Panc1 (cell line): ENCODE measurements at regions not wholly inside any gene's neighbourhood (a gene's known extent, or its start where the extent isn't known, plus 50 kb on each side); places are given as distances from the start of the nearest gene placed in this dataset.

ENCODE experiments used
- ATAC-seq: fragments of 200-7000 bp; cut with Tn5 transposase; 2 replicates; pipeline ENCODE4 v1.9.1; 2020; ENCODE audit warnings: mild to moderate bottlenecking, moderate library complexity
- BruUV-seq: library from RNA; stranded (reverse); fragments of 400-500 nt; replicated peaks from 2 replicates; lab custom pipeline; 2021; lab: Mats Ljungman, UMichigan
- CTCF ChIA-PET: fragments of 300-600 bp; sonication (Branson Sonifier 250); formaldehyde crosslinking; loops from one replicate; lab custom pipeline; 2022; ENCODE audit warnings: antibody characterized with exemption; lab: Charles Lee
- POLR2A ChIA-PET: fragments of 300-600 bp; sonication (Branson Sonifier 250); formaldehyde crosslinking; loops from one replicate; lab custom pipeline; 2022; ENCODE audit warnings: antibody characterized with exemption; lab: Charles Lee
- DNase-seq: peaks from one replicate; pipeline ENCODE4 v3.0.0-alpha.2; 2010; ENCODE audit warnings: low read depth, low spot score
- H3K27ac ChIP-seq: 2 replicates; pipeline ENCODE4 v1.5.1; 2011; ENCODE audit warnings: mild to moderate bottlenecking, low read length, inconsistent platforms
- H3K27me3 ChIP-seq: fragments of 200-500 bp; sonication (Bioruptor generic); 2 replicates; pipeline ENCODE4 v1.6.0; 2014; ENCODE audit warnings: low read length, inconsistent platforms; ENCODE audit not compliant: control insufficient read depth, insufficient read depth
- H3K36me3 ChIP-seq: fragments of 200-500 bp; sonication (Bioruptor generic); 2 replicates; pipeline ENCODE4 v1.5.1; 2014; ENCODE audit warnings: inconsistent platforms, mild to moderate bottlenecking, low read length, moderate library complexity; ENCODE audit not compliant: control insufficient read depth, insufficient read depth
- H3K4me1 ChIP-seq: 2 replicates; pipeline ENCODE4 v1.5.1; 2011; ENCODE audit warnings: inconsistent platforms, mild to moderate bottlenecking, low read length, moderate library complexity; ENCODE audit not compliant: control insufficient read depth, insufficient read depth
- H3K4me3 ChIP-seq, 2 experiments: 2 replicates each; pipeline ENCODE4 v1.5.1; 2011 to 2012; ENCODE audit warnings: low read depth in 2 of 2, low read length in 2 of 2, mild to moderate bottlenecking in 2 of 2, inconsistent platforms in 1 of 2, moderate library complexity in 1 of 2
- H3K9me3 ChIP-seq: fragments of 200-500 bp; sonication (Bioruptor generic); 2 replicates; pipeline ENCODE4 v1.5.1; 2014; ENCODE audit warnings: low read depth, mild to moderate bottlenecking, inconsistent platforms, low read length, moderate library complexity; ENCODE audit not compliant: control insufficient read depth, insufficient read depth
- CTCF ChIP-seq: fragments of 450-650 bp; IDR thresholded peaks from 2 replicates; pipeline ENCODE4 v1.5.1; 2017; ENCODE audit warnings: mild to moderate bottlenecking
- POLR2AphosphoS5 ChIP-seq: IDR thresholded peaks from 2 replicates; pipeline ENCODE4 v1.6.1; 2012; ENCODE audit warnings: mild to moderate bottlenecking, low read depth, low read length, moderate library complexity
- SIN3A ChIP-seq: IDR thresholded peaks from 2 replicates; pipeline ENCODE4 v1.6.1; 2012; ENCODE audit warnings: low read depth, mild to moderate bottlenecking, low read length, moderate library complexity, borderline replicate concordance; ENCODE audit not compliant: insufficient read depth
- TCF7L2 ChIP-seq: IDR thresholded peaks from 2 replicates; pipeline ENCODE4 v1.6.1; 2011; ENCODE audit warnings: mild to moderate bottlenecking, low read depth, low read length, inconsistent platforms
- in situ Hi-C: cut with HindIII; loops from 2 replicates; pipeline ENCODE4 v1.10.0; 2016; ENCODE audit warnings: low sequenced_read_pairs, low pct_unique_long_range_greater_than_20kb
- intact Hi-C: fragments of 100-400 bp; cut with micrococcal nuclease; formaldehyde crosslinking; loops from one replicate; pipeline ENCODE4 v1.10.0; 2022; ENCODE audit not compliant: unreplicated experiment
- TF ChIP-seq, protein P1 (sequence below), 2 experiments: IDR thresholded peaks; 2 replicates each; pipeline ENCODE4 v1.6.1; 2011 to 2012; ENCODE audit warnings: low read depth in 2 of 2, control low read depth in 1 of 2, low read length in 1 of 2, mild to moderate bottlenecking in 1 of 2, moderate library complexity in 1 of 2; ENCODE audit not compliant: insufficient read depth in 1 of 2

DNA sequence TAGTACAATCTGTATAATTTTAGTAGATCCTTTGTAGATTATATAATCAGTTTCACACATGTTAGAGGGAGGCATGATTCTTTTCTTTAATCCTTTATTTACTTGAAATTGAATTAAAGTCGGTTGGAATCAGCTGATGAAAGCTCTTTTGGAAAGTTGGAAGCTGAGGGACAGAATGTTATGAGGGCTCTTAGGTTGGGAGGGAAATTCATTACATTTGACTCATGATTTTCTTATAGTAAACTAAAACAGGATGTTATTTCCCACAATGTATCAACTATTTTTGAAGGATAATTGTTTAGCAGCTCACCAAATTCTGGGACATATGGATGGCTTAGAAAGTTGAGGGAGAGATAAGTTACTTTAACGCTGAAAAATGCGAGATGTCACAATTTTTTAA lies 52.7 kb upstream of the TMEFF2 start:
- in situ Hi-C loops, result no loop called here
- CTCF ChIA-PET, result no interaction called here
- intact Hi-C loops, result no loop called here
- no peaks in the 10 kb centered on the region for H3K4me1 ChIP-seq
- H3K36me3 ChIP-seq, result no peaks in the 10 kb centered on the region
- H3K9me3 ChIP-seq, result no peaks in the 10 kb centered on the region
- POLR2A ChIA-PET, result interaction anchor here (0.7 kb wide), 1 partner anchor 937 kb away, joined by 3 read pairs; no protein-coding TSS in a partner anchor
- H3K4me3 ChIP-seq, result no peak overlapping the region
- no peaks in the 10 kb centered on the region for H3K27me3 ChIP-seq
- ATAC-seq, result no peak
- TF ChIP-seq TCF7L2, result no peak
- no peak for TF ChIP-seq SIN3A
- no peak for TF ChIP-seq CTCF
- TF ChIP-seq POLR2AphosphoS5, result no peak
- TF ChIP-seq, protein P1, sequence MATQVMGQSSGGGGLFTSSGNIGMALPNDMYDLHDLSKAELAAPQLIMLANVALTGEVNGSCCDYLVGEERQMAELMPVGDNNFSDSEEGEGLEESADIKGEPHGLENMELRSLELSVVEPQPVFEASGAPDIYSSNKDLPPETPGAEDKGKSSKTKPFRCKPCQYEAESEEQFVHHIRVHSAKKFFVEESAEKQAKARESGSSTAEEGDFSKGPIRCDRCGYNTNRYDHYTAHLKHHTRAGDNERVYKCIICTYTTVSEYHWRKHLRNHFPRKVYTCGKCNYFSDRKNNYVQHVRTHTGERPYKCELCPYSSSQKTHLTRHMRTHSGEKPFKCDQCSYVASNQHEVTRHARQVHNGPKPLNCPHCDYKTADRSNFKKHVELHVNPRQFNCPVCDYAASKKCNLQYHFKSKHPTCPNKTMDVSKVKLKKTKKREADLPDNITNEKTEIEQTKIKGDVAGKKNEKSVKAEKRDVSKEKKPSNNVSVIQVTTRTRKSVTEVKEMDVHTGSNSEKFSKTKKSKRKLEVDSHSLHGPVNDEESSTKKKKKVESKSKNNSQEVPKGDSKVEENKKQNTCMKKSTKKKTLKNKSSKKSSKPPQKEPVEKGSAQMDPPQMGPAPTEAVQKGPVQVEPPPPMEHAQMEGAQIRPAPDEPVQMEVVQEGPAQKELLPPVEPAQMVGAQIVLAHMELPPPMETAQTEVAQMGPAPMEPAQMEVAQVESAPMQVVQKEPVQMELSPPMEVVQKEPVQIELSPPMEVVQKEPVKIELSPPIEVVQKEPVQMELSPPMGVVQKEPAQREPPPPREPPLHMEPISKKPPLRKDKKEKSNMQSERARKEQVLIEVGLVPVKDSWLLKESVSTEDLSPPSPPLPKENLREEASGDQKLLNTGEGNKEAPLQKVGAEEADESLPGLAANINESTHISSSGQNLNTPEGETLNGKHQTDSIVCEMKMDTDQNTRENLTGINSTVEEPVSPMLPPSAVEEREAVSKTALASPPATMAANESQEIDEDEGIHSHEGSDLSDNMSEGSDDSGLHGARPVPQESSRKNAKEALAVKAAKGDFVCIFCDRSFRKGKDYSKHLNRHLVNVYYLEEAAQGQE (IDR thresholded peaks at IDR 0.05; ENCODE audit: insufficient read depth in 1 of 2, low read depth in 2 of 2, low read length in 1 of 2), result no peak
- BruUV-seq, result no TSS peak
- no peak overlapping the region for H3K27ac ChIP-seq
- DNase-seq, result no peak

DNA sequence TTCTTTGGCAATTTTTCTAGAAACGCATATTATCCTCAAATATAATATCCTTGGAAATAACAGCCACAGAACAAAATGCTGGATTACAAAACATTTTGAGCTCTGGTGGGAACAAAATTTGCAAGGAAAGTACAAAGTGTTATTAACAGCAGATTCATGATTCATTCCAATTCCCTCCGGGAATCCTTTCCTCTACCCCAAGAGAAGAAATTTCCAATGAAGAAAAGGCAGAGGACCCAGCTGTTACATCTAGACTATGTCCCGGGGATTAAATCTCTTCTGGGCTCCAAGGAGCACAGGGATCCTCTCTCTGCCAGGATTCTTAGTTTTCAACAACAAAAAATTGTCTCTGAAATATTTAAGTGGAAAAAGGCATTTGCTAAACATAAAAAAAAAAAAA lies 51.6 kb upstream of the TMEFF2 start:
- intact Hi-C loops (no loop called here), in situ Hi-C loops (no loop called here)
- no peak for DNase-seq
- no peaks in the 10 kb centered on the region for H3K27me3 ChIP-seq
- ChIA-PET POLR2A (no interaction called here), CTCF (no interaction called here)
- TF ChIP-seq, protein P1 (IDR thresholded peaks at IDR 0.05; ENCODE audit: insufficient read depth in 1 of 2, low read depth in 2 of 2, low read length in 1 of 2), result no peak
- TF ChIP-seq TCF7L2, result no peak
- TF ChIP-seq SIN3A, result no peak
- no peak for TF ChIP-seq POLR2AphosphoS5
- TF ChIP-seq CTCF, result no peak
- H3K27ac ChIP-seq, result no peak overlapping the region
- H3K9me3 ChIP-seq, result no peaks in the 10 kb centered on the region
- no TSS peak for BruUV-seq
- no peak for ATAC-seq
- no peaks in the 10 kb centered on the region for H3K36me3 ChIP-seq
- no peak overlapping the region for H3K4me3 ChIP-seq
- H3K4me1 ChIP-seq, result no peaks in the 10 kb centered on the region
